Mucosa of gallbladder (tissue), 1 donor: ENCODE measurements at regions not wholly inside any gene's neighbourhood (a gene's known extent, or its start where the extent isn't known, plus 50 kb on each side); places are given as distances from the start of the nearest gene placed in this dataset.

Experiments used
- DNase-seq: peaks from one replicate; pipeline ENCODE4 v3.0.0-alpha.2; 2020; ENCODE audit warnings: low spot score
- donor health status: DM: no; HTN: no; CAD: no.

DNA sequence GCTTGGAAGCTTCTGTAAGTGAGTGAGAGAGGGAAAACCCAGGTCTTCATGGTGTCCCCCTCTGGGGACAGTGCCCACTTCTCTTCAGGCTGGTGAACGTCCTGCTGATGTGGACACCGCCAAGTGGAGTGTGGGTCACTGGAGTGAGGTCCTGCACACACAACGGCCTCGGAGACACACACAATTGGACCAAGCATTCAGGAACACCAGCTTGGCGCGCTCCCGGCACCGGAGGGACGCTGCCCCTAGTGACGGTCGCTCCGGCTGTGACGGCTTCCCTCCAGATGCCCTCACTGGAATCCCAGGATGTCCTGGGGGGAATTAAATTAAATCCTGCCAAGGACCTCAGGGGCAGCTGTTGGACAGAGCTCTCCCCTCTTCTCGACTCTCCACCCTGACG is 123.1 kb downstream of the ZNF664 start:
- DNase-seq = no peak

GRCh38 chr12:124096869-124097434 is 123.9 kb downstream of the ZNF664 start:
- no peak for DNase-seq

- no peak for DNase-seq
Measured at GRCh38 chr12:124097701-124098100, 124.7 kb downstream of the ZNF664 start.

DNA sequence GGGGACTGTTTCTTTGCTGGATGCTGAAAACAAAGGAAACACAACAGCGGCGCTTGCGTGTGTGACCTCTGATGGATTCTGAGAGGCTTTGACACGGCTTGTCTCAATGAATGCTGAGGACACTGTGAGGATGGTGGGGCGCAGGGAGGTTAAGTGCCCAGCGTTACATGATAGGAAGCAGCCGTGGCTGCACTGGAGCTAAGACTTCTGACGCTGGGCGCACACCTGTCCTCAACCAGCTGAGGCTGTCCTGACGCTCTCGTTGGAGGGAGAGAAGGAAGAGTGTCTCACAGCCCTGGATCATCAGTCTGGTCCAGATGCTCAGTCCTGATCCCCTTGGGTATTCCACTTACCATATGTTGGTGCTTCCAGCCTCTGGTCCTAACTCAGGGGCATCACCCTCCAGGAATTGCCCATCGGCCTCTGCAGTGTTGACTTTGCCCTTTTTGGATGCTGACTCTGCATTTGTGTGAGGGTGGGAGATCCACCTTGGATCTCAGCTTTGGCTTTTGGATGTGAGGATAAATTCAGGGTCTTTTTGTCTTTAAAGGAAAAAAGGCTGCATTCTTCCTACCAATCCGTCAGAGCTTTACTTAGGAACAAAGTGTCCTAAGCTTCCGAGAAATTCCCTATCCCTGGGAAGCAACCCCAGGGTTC is 125.2 kb downstream of the ZNF664 start:
- no peak for DNase-seq

- DNase-seq = no peak
Measured at GRCh38 chr12:124098887-124099286, 125.9 kb downstream of the ZNF664 start.

- no peak for DNase-seq
Measured at GRCh38 chr12:124099661-124100060, 126.6 kb downstream of the ZNF664 start.

GRCh38 chr12:124100572-124101178 is 127.7 kb downstream of the ZNF664 start:
- no peak for DNase-seq

GRCh38 chr12:124105546-124105945 is 132.5 kb downstream of the ZNF664 start:
- no peak for DNase-seq

DNA sequence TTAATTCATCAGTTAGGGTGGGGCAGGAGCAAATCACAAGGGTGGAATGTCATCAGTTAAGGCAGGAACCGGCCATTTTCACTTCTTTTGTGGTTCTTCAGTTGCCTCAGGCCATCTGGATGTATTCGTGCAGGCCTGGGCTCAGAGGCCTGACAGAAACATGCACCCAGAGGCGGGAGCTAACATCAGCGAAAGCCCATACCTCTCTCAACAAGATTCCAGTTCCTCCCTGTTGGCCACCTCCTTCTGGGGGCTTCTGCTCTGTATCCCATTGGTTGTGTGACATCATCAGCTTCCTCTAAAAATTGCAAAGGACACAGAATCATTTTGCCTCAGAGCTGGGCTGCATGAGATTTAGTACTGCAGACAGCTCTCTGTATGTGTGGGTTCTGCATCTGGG is 134.3 kb downstream of the ZNF664 start:
- no peak for DNase-seq

GRCh38 chr12:124109760-124110159 is 136.7 kb downstream of the ZNF664 start:
- no peak for DNase-seq

GRCh38 chr12:124110372-124110883 is 137.4 kb downstream of the ZNF664 start:
- no peak for DNase-seq

GRCh38 chr12:124111006-124111405 is 138.0 kb downstream of the ZNF664 start:
- no peak for DNase-seq

DNA sequence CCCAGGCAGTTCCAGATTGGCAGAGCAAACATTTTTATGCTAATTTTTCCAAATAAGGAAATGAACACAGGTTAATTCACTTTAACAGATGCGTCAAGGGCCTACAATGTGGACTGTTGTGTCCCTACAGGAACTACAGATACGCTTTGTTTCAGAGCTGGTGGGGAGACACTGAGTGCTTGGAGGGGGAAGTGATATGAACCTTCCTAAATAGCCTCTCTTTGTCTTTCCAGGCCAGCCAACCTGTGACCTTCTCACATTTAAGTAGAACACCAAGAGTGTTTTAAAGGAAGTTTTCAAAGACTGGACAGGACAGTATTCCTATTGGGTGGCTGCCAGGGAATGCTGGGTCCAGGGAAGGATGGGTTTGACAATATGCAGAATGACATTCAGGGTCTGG is 141.3 kb downstream of the ZNF664 start:
- no peak for DNase-seq

GRCh38 chr12:124115496-124115895 is 142.5 kb downstream of the ZNF664 start:
- DNase-seq = no peak

- DNase-seq = no peak
Measured at GRCh38 chr12:124115976-124116690, 143.1 kb downstream of the ZNF664 start.

- no peak for DNase-seq
Measured at GRCh38 chr12:124120739-124121138, 147.7 kb downstream of the ZNF664 start.

DNA sequence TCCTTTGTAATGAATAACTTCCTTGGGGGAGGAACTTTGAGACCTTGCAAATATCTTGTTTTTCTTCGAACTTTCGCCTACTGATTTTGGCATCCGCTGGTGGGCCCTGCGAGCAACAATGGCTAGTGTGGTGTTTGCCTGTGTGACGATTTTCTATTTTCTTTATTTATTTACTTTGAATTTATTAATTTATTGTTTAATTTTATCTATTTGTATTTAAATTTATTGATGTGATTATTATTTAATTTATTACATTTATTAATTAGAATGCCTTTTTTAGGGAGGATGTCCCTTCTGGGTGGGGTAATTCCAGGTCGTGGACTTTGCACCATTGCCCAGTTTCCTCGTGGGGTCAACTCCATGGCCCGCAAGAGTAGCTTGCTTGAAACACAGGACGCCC is 149.7 kb downstream of the ZNF664 start:
- no peak for DNase-seq

GRCh38 chr12:124123296-124124000 is 150.4 kb downstream of the ZNF664 start:
- DNase-seq = no peak

- DNase-seq = no peak
Measured at GRCh38 chr12:124125203-124125871, 152.3 kb downstream of the ZNF664 start.

- DNase-seq = no peak
Measured at GRCh38 chr12:124126950-124127655, 154.1 kb downstream of the ZNF664 start.

- DNase-seq = no peak
Measured at GRCh38 chr12:124129132-124129531, 156.1 kb downstream of the ZNF664 start.
